GM21360 (cell line): ENCODE measurements at regions not wholly inside any gene's neighbourhood (a gene's known extent, or its start where the extent isn't known, plus 50 kb on each side); places are given as distances from the start of the nearest gene placed in this dataset.

Experiments
- ATAC-seq: cut with Tn5 transposase; IDR thresholded peaks from one replicate; pipeline ENCODE4 v1.9.1; 2021; ENCODE audit warnings: mild to moderate bottlenecking, moderate library complexity; ENCODE audit not compliant: unreplicated experiment

GRCh38 chr6:163670336-163670735, 255.8 kb downstream of the QKI start:
- no peak for ATAC-seq

GRCh38 chr6:163668061-163668426, 253.5 kb downstream of the QKI start:
- ATAC-seq: peak; percentile 49

GRCh38 chr6:163667372-163668060, 253.0 kb downstream of the QKI start:
- ATAC-seq: peak; percentile 96

GRCh38 chr6:163665464-163665863, 250.9 kb downstream of the QKI start:
- ATAC-seq: no peak

GRCh38 chr6:163663575-163663974, 249.1 kb downstream of the QKI start:
- ATAC-seq: no peak

GRCh38 chr6:163662604-163663225, 248.2 kb downstream of the QKI start:
- no peak for ATAC-seq

- ATAC-seq: peak; percentile 92
Observed at GRCh38 chr6:163661272-163661671, 246.8 kb downstream of the QKI start.

GRCh38 chr6:163659803-163660202, 245.3 kb downstream of the QKI start:
- no peak for ATAC-seq

- ATAC-seq: no peak
Observed at GRCh38 chr6:163655217-163656121, 241.0 kb downstream of the QKI start.

- ATAC-seq: no peak
Observed at GRCh38 chr6:163651915-163652668, 237.6 kb downstream of the QKI start.

GRCh38 chr6:163651426-163651825, 236.9 kb downstream of the QKI start:
- no peak for ATAC-seq

- ATAC-seq: no peak
Observed at GRCh38 chr6:163648868-163649267, 234.3 kb downstream of the QKI start.

GRCh38 chr6:163647624-163648023, 233.1 kb downstream of the QKI start:
- ATAC-seq: no peak

- ATAC-seq: no peak
Observed at GRCh38 chr6:163646866-163647265, 232.3 kb downstream of the QKI start.

GRCh38 chr6:163646133-163646532, 231.6 kb downstream of the QKI start:
- no peak for ATAC-seq

- no peak for ATAC-seq
Observed at GRCh38 chr6:163645560-163645959, 231.0 kb downstream of the QKI start.

GRCh38 chr6:163643866-163644265, 229.3 kb downstream of the QKI start:
- no peak for ATAC-seq

GRCh38 chr6:163641706-163642105, 227.2 kb downstream of the QKI start:
- no peak for ATAC-seq

GRCh38 chr6:163640641-163641040, 226.1 kb downstream of the QKI start:
- no peak for ATAC-seq

GRCh38 chr6:163637524-163637923, 223.0 kb downstream of the QKI start:
- ATAC-seq: no peak

GRCh38 chr6:163635731-163636364, 221.3 kb downstream of the QKI start:
- no peak for ATAC-seq
